ENCODE measurements at regions not wholly inside any gene's neighbourhood (a gene's known extent, or its start where the extent isn't known, plus 50 kb on each side); places are given as distances from the start of the nearest gene placed in this dataset.

GRCh38 chr17:59485946-59486345, 79.5 kb upstream of the DHX40 start:
- Mint-ChIP-seq H3K36me3 (ENCODE audit: low read depth) (no peaks in the 10 kb centered on the region), H3K9me3 (no peaks in the 10 kb centered on the region), H3K27ac (no peak overlapping the region), H3K27me3 (peaks cover 3% of the 10 kb centered on the region), H3K4me1 (ENCODE audit: low read depth) (peaks cover 7% of the 10 kb centered on the region), H3K4me3 (no peak overlapping the region)
- TF ChIP-seq CTCF (IDR thresholded peaks at IDR 0.05), result no peak
- ChIA-PET POLR2A (no interaction called here), CTCF (no interaction called here)
- ATAC-seq (no peak), DNase-seq (no peak)
- intact Hi-C loops (cut with micrococcal nuclease), result no loop called here

GRCh38 chr17:59487161-59487873, 78.1 kb upstream of the DHX40 start:
- intact Hi-C loops (cut with micrococcal nuclease), result no loop called here
- Mint-ChIP-seq H3K4me3 (no peak overlapping the region), H3K9me3 (no peaks in the 10 kb centered on the region), H3K27me3 (peaks cover 6% of the 10 kb centered on the region), H3K36me3 (ENCODE audit: low read depth) (no peaks in the 10 kb centered on the region), H3K4me1 (ENCODE audit: low read depth) (peaks cover 7% of the 10 kb centered on the region), H3K27ac (no peak overlapping the region)
- POLR2A ChIA-PET, result no interaction called here
- ATAC-seq (no peak), DNase-seq (no peak)
- CTCF ChIA-PET, result interaction anchor here (0.6 to 1.0 kb wide), 3 partner anchors 19 to 155 kb away, joined by 3 to 4 read pairs (median 3); no protein-coding TSS in a partner anchor
- TF ChIP-seq CTCF (IDR thresholded peaks at IDR 0.05), result no peak

GRCh38 chr17:59488805-59489204, 76.6 kb upstream of the DHX40 start:
- no peak for ATAC-seq
- no peaks in the 10 kb centered on the region for H3K36me3 Mint-ChIP-seq (ENCODE audit: low read depth)
- no peak for TF ChIP-seq CTCF (IDR thresholded peaks at IDR 0.05)
- H3K9me3 Mint-ChIP-seq, result no peaks in the 10 kb centered on the region
- H3K27me3 Mint-ChIP-seq, result peaks cover 6% of the 10 kb centered on the region
- ChIA-PET POLR2A (no interaction called here), CTCF (interaction anchor here (0.8 to 0.9 kb wide), 2 partner anchors 159 to 178 kb away, joined by 3 read pairs; no protein-coding TSS in a partner anchor)
- no peak for DNase-seq
- H3K27ac Mint-ChIP-seq, result no peak overlapping the region
- H3K4me3 Mint-ChIP-seq, result no peak overlapping the region
- H3K4me1 Mint-ChIP-seq (ENCODE audit: low read depth), result peaks cover 3% of the 10 kb centered on the region
- intact Hi-C loops (cut with micrococcal nuclease), result no loop called here

GRCh38 chr17:59490216-59490615, 75.2 kb upstream of the DHX40 start:
- ChIA-PET POLR2A (no interaction called here), CTCF (interaction anchor here (1.8 kb wide), 1 partner anchor 31 kb away, joined by 4 read pairs; no protein-coding TSS in a partner anchor)
- Mint-ChIP-seq H3K27ac (no peak overlapping the region), H3K27me3 (peaks cover 6% of the 10 kb centered on the region), H3K36me3 (ENCODE audit: low read depth) (no peaks in the 10 kb centered on the region), H3K4me1 (ENCODE audit: low read depth) (no peaks in the 10 kb centered on the region), H3K9me3 (no peaks in the 10 kb centered on the region), H3K4me3 (no peak overlapping the region)
- intact Hi-C loops (cut with micrococcal nuclease), result no loop called here
- ATAC-seq, result no peak
- no peak for TF ChIP-seq CTCF (IDR thresholded peaks at IDR 0.05)
- no peak for DNase-seq

- Mint-ChIP-seq H3K27ac (no peak overlapping the region), H3K9me3 (no peaks in the 10 kb centered on the region), H3K27me3 (peaks cover 6% of the 10 kb centered on the region), H3K4me1 (ENCODE audit: low read depth) (no peaks in the 10 kb centered on the region), H3K4me3 (no peak overlapping the region), H3K36me3 (ENCODE audit: low read depth) (no peaks in the 10 kb centered on the region)
- ChIA-PET POLR2A (no interaction called here), CTCF (interaction anchor here (0.9 kb wide), 1 partner anchor 181 kb away, joined by 3 read pairs; no protein-coding TSS in a partner anchor)
- ATAC-seq (no peak), DNase-seq (no peak)
- no peak for TF ChIP-seq CTCF (IDR thresholded peaks at IDR 0.05)
- intact Hi-C loops (cut with micrococcal nuclease), result no loop called here
Measured at GRCh38 chr17:59491353-59492090, 73.9 kb upstream of the DHX40 start.
